Ishikawa (cell line): ENCODE measurements at regions not wholly inside any gene's neighbourhood (a gene's known extent, or its start where the extent isn't known, plus 50 kb on each side); places are given as distances from the start of the nearest gene placed in this dataset.

Experiments used
- CREB1 ChIP-seq: IDR thresholded peaks from 2 replicates; pipeline ENCODE4 v1.6.1; 2012; ENCODE audit warnings: low read depth
- EGR1 ChIP-seq: IDR thresholded peaks from 2 replicates; pipeline ENCODE4 v1.6.1; 2012
- EP300 ChIP-seq: IDR thresholded peaks from 2 replicates; pipeline ENCODE4 v1.6.1; 2012; ENCODE audit warnings: borderline replicate concordance
- NFIC ChIP-seq: IDR thresholded peaks from 2 replicates; pipeline ENCODE4 v1.6.1; 2012
- RAD21 ChIP-seq: IDR thresholded peaks from 2 replicates; pipeline ENCODE4 v1.6.1; 2012; ENCODE audit warnings: low read depth
- TAF1 ChIP-seq: IDR thresholded peaks from 2 replicates; pipeline ENCODE4 v1.6.1; 2012; ENCODE audit warnings: low read depth, mild to moderate bottlenecking
- TEAD4 ChIP-seq: IDR thresholded peaks from 2 replicates; pipeline ENCODE4 v1.6.1; 2012
- YY1 ChIP-seq: IDR thresholded peaks from 2 replicates; pipeline ENCODE4 v1.6.1; 2012; ENCODE audit warnings: low read depth
- TF ChIP-seq, protein P1 (sequence below): IDR thresholded peaks from 2 replicates; pipeline ENCODE4 v1.6.1; 2012
- TF ChIP-seq, protein P2 (sequence below): IDR thresholded peaks from 2 replicates; pipeline ENCODE4 v1.6.1; 2012

GRCh38 chr20:51286758-51287157 lies 255.8 kb downstream of the NFATC2 start:
- no peak for TF ChIP-seq NFIC
- TF ChIP-seq TAF1: no peak
- TF ChIP-seq EGR1: no peak
- TF ChIP-seq EP300: no peak
- TF ChIP-seq, protein P1, sequence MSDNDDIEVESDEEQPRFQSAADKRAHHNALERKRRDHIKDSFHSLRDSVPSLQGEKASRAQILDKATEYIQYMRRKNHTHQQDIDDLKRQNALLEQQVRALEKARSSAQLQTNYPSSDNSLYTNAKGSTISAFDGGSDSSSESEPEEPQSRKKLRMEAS: no peak
- TF ChIP-seq, protein P2, sequence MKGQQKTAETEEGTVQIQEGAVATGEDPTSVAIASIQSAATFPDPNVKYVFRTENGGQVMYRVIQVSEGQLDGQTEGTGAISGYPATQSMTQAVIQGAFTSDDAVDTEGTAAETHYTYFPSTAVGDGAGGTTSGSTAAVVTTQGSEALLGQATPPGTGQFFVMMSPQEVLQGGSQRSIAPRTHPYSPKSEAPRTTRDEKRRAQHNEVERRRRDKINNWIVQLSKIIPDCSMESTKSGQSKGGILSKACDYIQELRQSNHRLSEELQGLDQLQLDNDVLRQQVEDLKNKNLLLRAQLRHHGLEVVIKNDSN: no peak
- TF ChIP-seq YY1: no peak
- no peak for TF ChIP-seq CREB1
- TF ChIP-seq RAD21: no peak
- TF ChIP-seq TEAD4: no peak
